ENCODE measurements at regions not wholly inside any gene's neighbourhood (a gene's known extent, or its start where the extent isn't known, plus 50 kb on each side); places are given as distances from the start of the nearest gene placed in this dataset.

DNA sequence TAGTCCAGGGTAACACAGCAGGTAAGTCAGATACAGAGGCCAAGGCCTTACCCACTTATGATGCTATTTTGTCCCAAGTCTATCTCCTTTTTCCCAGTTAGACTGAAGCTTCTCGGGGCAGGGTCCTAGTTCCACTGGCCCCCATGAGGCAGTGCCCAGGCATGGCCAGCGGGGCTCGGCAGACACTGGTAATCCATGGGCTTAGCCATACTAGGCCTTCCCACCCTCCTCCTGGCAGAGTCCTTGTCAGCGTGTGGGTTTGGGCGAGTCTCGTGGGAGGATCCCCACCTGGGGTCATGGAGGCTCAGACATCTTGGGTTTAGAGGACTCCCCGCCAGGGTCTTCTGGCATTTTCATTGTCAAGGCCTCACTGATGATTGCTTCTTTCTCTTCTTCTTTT is 84.7 kb upstream of the BRD7 start:
- DNase-seq (peak in 1 of 2 donors; percentile 32), ATAC-seq (ENCODE audit: low FRiP score in 2 of 2) (no peak)
- Histone ChIP-seq H3K9me3 (no peaks in the 10 kb centered on the region), H3K36me3 (no peaks in the 10 kb centered on the region), H3K27me3 (no peaks in the 10 kb centered on the region), H3K4me1 (peaks cover 0 to under 1% (median 0%) of the 10 kb centered on the region in 4 donors), H3K4me3 (no peak overlapping the region), H3K27ac (no peak overlapping the region)
- no peak for TF ChIP-seq POLR2A (IDR thresholded peaks at IDR 0.05)
- TF ChIP-seq EP300 (IDR thresholded peaks at IDR 0.05): no peak
- TF ChIP-seq, protein P1, sequence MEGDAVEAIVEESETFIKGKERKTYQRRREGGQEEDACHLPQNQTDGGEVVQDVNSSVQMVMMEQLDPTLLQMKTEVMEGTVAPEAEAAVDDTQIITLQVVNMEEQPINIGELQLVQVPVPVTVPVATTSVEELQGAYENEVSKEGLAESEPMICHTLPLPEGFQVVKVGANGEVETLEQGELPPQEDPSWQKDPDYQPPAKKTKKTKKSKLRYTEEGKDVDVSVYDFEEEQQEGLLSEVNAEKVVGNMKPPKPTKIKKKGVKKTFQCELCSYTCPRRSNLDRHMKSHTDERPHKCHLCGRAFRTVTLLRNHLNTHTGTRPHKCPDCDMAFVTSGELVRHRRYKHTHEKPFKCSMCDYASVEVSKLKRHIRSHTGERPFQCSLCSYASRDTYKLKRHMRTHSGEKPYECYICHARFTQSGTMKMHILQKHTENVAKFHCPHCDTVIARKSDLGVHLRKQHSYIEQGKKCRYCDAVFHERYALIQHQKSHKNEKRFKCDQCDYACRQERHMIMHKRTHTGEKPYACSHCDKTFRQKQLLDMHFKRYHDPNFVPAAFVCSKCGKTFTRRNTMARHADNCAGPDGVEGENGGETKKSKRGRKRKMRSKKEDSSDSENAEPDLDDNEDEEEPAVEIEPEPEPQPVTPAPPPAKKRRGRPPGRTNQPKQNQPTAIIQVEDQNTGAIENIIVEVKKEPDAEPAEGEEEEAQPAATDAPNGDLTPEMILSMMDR (IDR thresholded peaks at IDR 0.05): no peak
- no peak for TF ChIP-seq POLR2AphosphoS5 (IDR thresholded peaks at IDR 0.05)
- WGBS, 2 donors: 88 to 97% methylated on average over 7 of the region's 7 CpGs

DNA sequence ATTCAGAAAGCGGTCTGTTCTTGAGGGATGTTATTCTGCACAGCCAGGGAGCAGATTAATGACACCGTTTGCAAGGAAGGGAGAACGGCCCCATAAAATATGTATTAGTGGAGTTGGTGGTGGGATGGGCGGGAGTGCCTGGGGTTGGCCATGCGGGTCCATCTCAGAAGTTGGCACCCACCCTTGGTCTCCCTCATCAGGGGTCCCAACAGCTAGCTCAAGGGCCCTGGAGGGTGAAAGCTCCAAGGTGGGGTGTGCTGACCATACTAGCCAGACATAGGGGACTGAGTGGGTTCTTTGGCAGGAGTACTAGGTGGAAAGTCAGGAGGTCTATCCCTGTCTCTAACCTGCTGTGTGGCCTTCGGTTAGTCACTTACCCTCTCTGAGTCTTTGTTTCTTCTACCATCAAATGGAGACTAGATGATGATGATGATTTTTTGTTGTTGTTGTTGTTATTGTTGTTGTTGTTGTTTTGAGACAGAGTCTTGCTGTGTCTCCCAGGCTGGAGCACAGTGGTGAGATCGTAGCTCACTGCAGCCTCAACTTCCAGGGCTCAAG is 83.2 kb upstream of the BRD7 start:
- Histone ChIP-seq H3K36me3 (no peaks in the 10 kb centered on the region), H3K27ac (no peak overlapping the region), H3K4me1 (no peaks in the 10 kb centered on the region), H3K9me3 (no peaks in the 10 kb centered on the region), H3K4me3 (no peak overlapping the region), H3K27me3 (no peaks in the 10 kb centered on the region)
- TF ChIP-seq POLR2AphosphoS5 (IDR thresholded peaks at IDR 0.05) (no peak), EP300 (IDR thresholded peaks at IDR 0.05) (no peak), POLR2A (IDR thresholded peaks at IDR 0.05) (no peak)
- TF ChIP-seq, protein P1 (IDR thresholded peaks at IDR 0.05): no peak
- no peak for ATAC-seq (ENCODE audit: low FRiP score in 2 of 2)
- 89 to 91% methylated on average over 7 of the region's 7 CpGs for WGBS, 2 donors
- DNase-seq: no peak

DNA sequence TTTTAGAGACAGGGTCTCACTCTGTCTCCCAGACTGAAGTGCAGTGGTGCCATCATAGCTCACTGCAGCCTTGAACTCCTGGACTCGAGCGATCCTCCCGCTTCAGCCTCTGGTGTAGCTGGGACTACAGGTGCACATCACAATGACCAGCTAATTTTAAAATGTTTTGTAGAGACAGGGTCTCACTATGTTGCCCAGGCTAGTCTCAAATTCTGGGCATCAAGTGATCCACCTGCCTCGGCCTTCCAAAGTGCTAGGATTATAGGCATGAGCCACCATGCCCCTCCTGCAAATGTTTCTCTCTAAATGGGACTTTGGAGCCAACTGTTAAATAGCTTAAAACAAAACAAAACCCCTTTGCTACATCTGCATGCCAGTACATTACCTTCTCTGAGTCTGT is 82.2 kb upstream of the BRD7 start:
- TF ChIP-seq POLR2A (IDR thresholded peaks at IDR 0.05): no peak
- TF ChIP-seq POLR2AphosphoS5 (IDR thresholded peaks at IDR 0.05): no peak
- TF ChIP-seq EP300 (IDR thresholded peaks at IDR 0.05): no peak
- TF ChIP-seq, protein P1 (IDR thresholded peaks at IDR 0.05): no peak
- 81 to 88% methylated on average over 4 of the region's 4 CpGs for WGBS, 2 donors
- Histone ChIP-seq H3K27ac (no peak overlapping the region), H3K36me3 (no peaks in the 10 kb centered on the region), H3K27me3 (no peaks in the 10 kb centered on the region), H3K4me3 (no peak overlapping the region), H3K9me3 (no peaks in the 10 kb centered on the region), H3K4me1 (no peaks in the 10 kb centered on the region)
- DNase-seq (no peak), ATAC-seq (ENCODE audit: low FRiP score in 2 of 2) (no peak)

DNA sequence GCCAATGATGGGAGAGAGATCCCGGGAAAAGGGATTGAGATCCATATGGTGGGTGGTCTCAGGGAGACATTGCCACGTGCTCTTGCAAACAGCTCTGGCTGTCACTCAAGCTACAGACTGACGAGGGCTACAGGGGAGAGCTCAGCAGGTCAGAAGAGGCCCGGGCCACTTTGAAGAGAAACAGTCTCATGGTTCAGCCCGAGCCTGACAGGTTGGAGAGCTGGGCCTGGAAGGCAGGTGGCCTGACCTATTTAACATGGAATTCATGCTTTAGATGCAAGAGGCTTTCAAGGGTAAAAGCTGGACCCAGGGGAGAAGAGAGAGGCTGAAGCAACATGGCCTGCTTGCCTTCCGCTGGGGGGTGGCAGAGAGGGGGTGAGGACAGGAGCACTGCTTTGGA is 81.0 kb upstream of the BRD7 start:
- WGBS, 2 donors: 58 to 60% methylated on average over 5 to 6 of the region's 6 CpGs
- H3K9me3 ChIP-seq: no peaks in the 10 kb centered on the region
- H3K4me3 ChIP-seq: no peak overlapping the region
- TF ChIP-seq EP300 (IDR thresholded peaks at IDR 0.05): no peak
- TF ChIP-seq, protein P1 (IDR thresholded peaks at IDR 0.05): no peak
- no peak for TF ChIP-seq POLR2A (IDR thresholded peaks at IDR 0.05)
- TF ChIP-seq POLR2AphosphoS5 (IDR thresholded peaks at IDR 0.05): no peak
- no peaks in the 10 kb centered on the region for H3K4me1 ChIP-seq
- no peak for DNase-seq
- H3K36me3 ChIP-seq: no peaks in the 10 kb centered on the region
- no peak overlapping the region for H3K27ac ChIP-seq
- no peak for ATAC-seq (ENCODE audit: low FRiP score in 2 of 2)
- H3K27me3 ChIP-seq: no peaks in the 10 kb centered on the region

DNA sequence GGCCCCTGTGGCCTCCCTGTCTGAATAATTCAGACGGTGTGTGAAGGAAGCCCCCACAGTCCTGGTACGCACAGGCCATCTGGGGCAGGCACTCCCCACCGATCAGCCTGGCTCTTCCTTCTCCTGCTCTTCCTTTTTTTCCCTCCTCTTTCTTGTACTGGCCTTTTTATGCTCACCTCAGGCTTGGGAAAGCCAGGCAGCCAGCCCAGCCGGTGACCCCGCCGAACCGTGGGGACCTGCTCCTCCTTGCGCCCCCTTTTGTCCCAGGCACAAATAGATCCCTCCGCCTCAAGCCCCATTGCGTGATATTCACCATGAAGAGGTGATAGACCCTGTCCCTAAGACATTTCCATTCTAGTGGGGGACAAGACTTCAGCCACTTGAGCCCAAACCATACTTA is 80.2 kb upstream of the BRD7 start:
- WGBS, 2 donors: 80 to 85% methylated on average over 10 of the region's 10 CpGs
- Histone ChIP-seq H3K4me3 (no peak overlapping the region), H3K27ac (no peak overlapping the region), H3K4me1 (no peaks in the 10 kb centered on the region), H3K27me3 (no peaks in the 10 kb centered on the region), H3K36me3 (no peaks in the 10 kb centered on the region), H3K9me3 (no peaks in the 10 kb centered on the region)
- DNase-seq: peak in 1 of 2 donors; percentile 52
- TF ChIP-seq POLR2A (IDR thresholded peaks at IDR 0.05) (no peak), POLR2AphosphoS5 (IDR thresholded peaks at IDR 0.05) (no peak), EP300 (IDR thresholded peaks at IDR 0.05) (no peak)
- TF ChIP-seq, protein P1 (IDR thresholded peaks at IDR 0.05): no peak
- ATAC-seq (ENCODE audit: low FRiP score in 2 of 2): no peak

Data from upper lobe of left lung (tissue), 6 donors.